Astrocyte (in vitro differentiated cells and primary cell): ENCODE measurements at regions not wholly inside any gene's neighbourhood (a gene's known extent, or its start where the extent isn't known, plus 50 kb on each side); places are given as distances from the start of the nearest gene placed in this dataset.

Source experiments
- CTCF ChIP-seq: IDR thresholded peaks from 2 replicates; pipeline ENCODE4 v1.5.1; 2011; ENCODE audit warnings: low read depth, mild to moderate bottlenecking, inconsistent platforms, low read length, moderate library complexity; ENCODE audit not compliant: insufficient read depth
- EZH2 ChIP-seq: IDR thresholded peaks from 2 replicates; pipeline ENCODE4 v1.6.1; 2012; ENCODE audit warnings: mild to moderate bottlenecking, low read length, inconsistent platforms; ENCODE audit not compliant: insufficient read depth

- no peak for TF ChIP-seq CTCF
- no peak for TF ChIP-seq EZH2
Measured at GRCh38 chr18:30302181-30302580, 740.4 kb downstream of the DSC3 start.
